NCI-H226 (cell line): ENCODE measurements at regions not wholly inside any gene's neighbourhood (a gene's known extent, or its start where the extent isn't known, plus 50 kb on each side); places are given as distances from the start of the nearest gene placed in this dataset.
"Not testable (repeated sequence)": the region's sequence is repeated elsewhere in the genome, so short reads cannot be mapped to it uniquely, and the experiment has no call there.

Source experiments
- DNase-seq: peaks from one replicate; pipeline ENCODE4 v3.0.0-alpha.2; 2015

DNA sequence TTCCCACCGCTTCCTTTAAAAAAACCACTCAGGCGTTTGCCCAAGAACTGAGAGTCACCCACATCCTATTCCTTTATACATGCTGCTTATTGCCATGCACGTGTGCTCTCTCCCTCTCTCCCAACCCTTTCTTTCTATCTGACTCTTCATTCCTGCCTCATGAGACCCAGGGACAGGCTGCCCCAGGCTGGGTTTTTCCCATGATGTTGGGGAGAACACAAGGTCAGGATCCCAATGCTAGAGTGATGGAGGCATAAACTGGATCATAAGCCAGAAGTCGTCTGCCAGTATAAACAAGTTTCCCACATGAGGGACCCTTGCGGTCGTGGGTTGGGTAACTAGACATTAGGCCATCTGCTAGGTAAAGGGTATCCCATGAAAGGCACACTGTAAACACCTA lies 64.9 kb downstream of the CD2 start:
- peak; percentile 27 for DNase-seq

DNA sequence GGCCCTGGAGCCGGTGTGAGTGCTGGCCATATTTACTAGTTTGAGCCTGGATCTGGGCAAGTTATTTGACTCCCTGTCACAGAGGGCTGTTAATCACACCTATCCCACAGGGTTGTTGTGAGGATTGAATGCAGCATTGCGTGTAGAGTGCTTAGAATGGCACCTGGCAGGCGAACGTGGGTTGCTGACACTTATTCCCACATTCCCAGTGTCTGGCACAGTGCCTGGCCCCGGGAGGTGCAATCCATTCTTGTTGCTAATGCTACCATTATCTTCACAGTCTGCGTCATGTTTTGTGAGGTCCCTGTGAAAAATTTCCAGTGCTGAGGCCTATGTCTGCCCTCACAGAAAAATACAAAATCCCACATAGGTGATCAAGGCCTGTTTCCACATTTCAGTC lies 66.1 kb downstream of the CD2 start:
- peak; percentile 98 for DNase-seq

DNA sequence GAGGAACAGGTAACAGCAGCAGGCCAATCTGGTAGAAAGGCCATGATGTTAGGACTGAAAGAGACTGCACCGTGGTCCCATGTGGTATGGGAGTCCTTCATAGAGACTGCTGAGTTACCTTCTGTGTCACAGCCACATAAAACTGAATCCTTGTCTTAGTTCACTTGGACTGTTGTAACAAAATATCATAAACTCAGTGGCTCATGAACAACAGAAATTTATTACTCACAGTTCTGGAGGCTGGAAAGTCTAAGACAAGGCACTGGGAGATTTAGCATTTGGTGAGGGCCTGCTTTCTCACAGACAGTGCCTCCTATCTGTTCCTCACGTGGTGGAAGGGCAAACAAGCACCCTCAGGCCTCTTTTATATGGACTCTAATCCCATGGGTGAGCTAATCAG lies 67.5 kb downstream of the CD2 start:
- DNase-seq: no peak

DNA sequence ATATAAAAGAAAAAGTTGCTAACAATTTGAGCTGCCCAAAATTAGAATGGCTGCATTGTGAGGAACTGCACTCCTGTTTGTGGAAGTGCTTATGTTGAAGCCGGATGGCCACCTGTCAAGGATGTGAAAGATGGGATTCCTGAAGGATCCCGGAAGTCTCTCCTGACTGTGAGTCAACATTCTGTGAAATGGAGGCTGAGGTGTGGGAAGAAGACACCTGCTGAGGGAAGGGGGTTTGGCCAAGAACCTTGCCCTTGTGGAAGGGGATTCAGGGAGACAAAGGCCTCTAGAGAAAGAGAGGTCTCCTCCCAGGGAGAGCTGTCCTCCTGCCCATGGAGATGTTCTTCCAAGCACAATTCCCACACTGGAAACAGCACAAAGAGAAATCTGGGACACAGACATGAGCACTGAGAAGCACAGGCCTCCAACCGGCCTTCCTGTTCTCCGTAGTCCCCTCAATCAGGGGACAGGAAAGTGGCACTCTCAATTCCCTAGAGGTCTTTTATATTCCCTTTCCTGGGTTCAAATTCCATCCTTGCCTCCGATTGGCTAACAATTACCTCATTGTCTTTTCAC lies 70.5 kb downstream of the CD2 start:
- DNase-seq: peak; percentile 38

DNA sequence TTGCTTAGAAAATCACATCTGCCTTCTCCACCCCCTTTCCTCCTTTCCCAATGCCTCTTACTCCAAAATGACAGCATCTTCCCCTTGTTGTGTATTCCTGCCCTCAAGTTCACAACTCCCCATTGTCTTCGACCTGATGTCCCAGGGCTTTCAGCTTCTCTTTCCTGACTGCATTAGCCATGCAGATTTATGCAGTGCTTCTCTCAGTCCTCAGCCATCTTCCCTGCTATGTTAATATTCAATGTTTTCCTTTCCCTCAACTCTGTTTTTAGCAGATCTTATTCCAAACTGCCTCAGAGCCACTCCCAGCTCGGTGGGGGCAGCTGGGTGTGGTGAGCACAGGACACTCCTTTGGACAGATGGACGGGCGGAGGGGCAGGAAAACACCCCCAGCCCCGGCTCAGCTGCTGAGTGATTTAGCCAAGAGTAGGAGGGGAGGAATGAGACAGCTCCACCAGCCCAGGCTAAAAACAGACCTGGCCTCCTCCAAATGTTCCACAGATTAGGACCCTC lies 71.0 kb downstream of the CD2 start:
- DNase-seq: no peak

DNA sequence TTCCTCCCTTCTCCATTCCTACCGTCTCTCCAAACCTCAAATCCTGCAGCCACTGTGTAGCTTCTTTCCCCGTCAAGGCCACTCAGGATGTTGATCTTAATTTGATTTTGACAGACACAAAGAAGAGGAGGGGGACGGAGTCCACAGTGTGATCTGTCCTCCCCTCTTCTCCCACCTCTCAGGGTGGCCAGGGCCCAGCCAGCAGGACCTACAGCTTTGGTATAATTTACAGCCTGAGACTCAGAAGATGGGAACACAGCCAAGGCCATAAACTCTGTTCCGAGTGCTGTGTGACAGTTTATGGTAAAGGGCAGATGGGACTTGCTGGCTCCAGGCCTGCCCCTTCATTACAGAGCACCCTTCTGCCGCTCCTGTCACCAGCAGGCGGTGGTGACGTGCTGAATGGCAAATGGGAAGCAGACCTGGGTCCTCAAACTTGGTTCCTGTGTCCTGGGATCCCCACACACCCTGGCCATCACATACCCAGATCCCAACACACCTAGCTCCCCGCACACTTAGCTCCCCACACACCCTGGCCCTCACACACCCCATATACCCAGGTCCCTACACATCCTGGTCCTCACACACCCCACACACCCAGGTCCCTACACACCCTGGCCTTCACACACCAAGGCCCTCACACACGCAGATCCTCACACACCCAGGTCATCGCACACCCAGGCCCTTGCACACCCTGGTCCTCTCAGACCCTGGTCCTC lies 71.6 kb downstream of the CD2 start:
- no peak for DNase-seq

DNA sequence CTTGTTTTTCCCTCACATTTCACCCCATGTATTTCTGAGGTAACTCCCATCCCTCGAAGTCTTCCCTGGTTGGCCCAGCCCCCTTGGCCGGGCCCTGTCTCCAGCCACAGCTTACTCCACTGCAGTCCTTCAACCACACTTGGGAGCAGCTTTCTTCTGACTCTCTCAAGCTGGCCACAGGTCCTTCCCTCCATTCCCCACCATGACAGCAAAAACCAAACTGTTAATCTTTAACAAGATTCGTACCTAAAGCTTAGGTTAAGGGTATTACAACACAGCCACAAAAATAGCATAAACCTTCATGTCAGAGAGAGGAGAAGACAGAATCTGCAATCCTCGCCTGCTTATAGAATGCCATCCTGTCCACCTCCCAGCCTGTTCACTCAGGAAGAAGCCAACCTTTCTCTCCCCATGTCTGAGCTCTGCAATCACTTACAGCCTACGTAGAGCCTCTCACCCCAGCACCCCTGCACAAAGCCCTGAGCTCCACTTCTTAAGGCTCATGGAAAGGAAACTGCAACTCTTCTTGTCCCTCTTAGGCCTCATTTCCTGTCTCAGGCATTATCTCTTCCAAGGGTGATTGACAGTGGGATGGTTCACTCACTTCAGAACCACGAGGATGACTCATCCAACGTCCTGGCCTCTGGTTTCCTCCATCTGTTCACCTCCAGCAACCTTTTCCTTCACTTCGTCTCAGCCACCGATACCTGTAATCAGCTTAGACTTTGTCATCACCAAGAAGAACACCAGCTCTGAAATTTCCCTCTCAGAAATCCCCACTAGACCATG lies 72.8 kb downstream of the CD2 start:
- DNase-seq: peak; percentile 93

DNA sequence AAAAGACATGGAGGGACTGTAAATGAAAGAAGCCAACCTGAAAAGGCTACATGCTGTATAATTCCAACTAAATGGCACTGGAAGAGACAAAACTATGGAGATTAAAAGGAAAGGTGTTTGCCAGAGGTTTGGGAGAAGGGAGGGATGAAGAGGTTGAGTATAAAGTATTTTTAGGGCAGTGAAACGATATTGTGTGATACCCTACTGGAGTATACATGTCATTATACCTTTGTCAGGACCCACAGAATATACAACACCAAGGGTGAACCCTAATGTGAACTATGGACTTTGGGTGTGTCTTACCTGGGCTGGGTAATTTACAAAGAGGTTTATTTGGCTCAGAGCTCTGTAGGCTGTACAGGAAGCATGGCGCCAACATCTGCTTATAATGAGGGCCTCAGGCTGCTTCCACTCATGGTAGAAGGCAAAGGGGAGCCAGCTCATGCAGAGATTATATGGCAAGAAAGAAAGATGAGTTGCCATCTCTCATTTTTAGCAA lies 73.4 kb downstream of the CD2 start:
- no peak for DNase-seq

DNA sequence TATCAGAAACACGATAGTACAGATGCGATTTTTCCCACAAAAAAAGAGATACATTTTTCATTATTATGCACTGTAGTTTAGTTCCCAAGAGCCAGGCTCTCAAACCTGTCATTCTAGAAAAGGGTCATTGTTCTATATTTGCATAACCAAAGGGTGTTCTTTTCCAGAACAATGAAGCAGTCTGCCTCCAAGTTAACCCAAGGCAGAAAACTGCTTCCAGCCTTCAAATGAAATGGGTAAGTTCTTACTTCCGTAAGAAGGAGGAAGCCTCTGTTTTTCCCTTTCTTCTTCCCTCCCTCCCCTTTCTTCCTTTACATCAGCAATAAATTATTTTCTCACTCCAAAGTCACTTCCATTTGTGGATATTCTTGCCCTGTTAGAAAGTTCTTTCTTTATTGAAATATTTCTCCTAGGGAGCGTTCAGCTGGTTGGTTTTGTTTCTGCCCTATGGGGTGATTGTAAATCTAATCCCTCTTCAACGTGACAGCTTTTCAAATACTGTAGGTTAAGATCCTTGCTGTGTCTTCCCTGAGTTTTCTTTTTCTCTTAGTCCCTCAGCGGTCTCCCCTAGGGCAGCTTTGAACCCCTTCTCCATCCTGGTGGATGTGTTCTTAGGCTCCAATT lies 77.3 kb upstream of the PTGFRN start:
- no peak for DNase-seq

DNA sequence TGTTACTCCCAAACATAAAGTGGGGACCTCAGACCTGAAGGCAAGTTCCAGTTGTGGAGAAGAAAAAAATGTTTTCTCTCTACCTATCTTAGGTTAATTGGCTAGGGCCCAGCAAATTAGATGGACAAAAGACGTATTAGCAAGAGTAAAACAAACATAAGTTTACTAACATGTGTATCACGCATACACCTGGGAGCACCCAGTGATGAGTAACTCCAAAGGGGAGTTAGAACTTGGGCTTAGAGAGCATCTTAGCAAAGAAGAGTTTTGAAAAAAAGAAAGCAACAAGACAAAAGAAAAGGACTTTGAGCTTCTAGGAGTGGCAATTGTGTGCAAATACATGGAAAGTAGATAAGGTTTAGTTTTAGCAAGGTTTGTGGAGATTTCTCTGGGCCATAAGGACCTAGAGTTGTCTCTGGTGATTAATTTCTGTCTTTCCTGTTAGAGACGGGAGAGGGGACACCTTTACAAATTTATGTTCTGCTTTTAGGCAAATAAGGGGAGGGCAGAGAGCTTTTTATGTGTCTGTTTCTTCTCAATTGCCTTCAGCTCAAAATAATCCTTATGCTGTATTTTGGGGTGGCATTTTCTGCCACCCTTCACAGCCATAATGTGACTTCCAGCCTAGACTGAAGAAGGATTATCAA lies 76.7 kb upstream of the PTGFRN start:
- no peak for DNase-seq

DNA sequence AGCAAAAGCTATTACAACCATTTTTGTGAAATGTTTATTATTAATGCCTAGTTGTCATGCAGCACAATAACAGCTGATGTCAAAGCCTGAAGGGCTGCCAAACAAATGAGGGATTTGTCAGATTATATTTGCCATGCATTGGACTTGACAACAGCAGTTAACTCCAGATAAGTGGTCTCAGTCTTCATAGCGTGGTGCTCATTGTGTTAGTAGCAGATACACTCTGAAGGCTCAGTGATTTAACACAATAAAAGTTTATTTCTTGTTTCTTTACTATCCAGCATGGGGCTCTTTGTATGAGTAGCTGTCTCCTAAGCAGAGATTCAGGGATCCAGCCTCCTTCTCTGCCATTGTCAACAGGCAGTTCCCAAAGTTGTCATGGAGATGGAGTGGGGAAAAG lies 76.0 kb upstream of the PTGFRN start:
- DNase-seq: no peak

DNA sequence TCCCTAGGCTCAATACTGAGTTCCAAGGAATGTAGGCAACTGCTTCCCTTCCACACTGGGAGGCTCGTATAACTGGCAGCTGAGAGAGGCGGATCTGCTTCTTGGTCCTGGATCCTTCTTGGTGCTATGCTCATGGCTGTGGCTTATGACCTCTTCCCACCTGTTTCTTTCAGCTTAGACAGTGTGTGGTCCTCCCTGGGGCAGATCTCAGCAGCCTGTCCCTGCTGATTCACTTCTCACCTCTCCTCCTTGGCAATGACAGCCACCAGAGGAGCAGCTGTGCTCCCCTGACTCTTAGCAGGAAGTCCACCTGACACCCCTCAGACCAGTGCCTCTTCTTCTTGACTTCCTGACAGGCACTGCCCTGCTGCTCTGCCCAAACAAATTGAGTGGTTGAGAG lies 75.1 kb upstream of the PTGFRN start:
- no peak for DNase-seq

DNA sequence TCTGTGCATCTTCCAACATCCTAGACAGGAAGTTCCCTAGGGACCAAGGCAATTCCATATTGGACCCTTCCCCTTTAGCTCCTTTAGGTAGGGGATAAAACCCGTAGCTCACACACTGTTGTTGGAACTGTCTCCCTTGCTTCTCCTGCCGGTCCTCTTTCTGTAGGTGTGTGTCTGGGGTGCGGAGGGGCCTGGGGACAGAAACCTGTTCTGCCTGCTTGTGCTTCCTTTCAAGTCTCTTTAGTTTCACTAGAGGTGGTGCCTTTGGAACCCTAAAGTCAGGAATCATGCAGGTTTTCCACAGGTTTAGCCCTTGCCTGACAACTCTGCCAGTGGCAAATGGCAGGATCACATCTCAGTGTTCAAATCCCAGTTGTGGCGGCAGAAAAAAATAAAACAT lies 74.6 kb upstream of the PTGFRN start:
- DNase-seq: no peak

DNA sequence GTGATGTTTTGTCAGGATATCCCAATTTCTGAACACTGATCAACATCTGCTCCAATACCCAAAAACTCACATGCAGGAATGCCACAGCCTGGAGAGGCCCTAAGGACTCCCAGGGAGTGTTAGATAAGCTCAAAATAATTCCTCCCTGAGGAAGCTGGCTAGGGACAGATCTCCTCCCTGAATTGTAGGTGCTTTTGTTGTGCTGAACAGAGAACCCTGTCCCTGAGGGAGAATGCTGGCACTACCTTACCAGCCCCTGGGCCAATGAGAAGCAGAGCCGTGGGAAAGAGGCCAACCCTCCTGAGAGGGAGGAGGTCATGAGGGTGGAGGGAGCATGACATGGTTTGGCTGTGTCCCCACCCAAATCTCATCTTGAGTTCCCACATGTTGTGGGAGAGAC lies 73.6 kb upstream of the PTGFRN start:
- DNase-seq: no peak

DNA sequence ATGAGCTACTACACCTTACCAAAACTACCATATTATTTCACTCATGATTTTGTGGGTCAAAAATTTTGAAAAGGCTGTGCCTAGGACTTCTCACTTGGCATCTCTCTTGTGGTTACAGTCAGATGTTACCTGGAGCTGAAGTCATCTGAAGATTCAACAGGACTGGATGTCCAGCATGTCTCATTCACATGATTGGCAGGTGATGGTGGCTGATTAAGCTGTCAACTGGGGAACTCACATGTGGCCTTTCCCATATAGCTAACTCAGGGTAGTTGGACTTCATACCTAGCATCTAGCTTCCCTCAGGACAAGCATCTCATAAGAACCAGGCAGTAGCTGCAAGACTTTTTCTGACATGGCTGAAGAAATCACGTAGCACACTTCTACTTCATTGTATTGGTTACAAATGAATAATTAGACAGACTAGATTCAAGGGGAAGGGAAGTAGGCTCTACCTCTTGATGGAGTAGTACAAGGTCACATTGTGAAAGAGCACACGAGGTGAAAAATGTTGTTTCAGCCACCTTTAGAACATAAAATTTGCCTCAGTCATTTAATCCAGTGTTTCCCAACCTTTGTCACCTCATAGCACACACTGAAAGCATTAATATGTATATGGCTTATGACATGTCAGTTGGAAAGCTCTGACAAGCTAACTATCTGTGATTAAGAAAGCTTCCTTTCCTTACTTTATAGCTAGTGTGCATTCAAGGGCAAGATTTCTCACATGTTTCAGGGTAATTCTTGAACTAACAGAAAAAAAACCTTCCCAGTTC lies 68.0 kb upstream of the PTGFRN start:
- no peak for DNase-seq

DNA sequence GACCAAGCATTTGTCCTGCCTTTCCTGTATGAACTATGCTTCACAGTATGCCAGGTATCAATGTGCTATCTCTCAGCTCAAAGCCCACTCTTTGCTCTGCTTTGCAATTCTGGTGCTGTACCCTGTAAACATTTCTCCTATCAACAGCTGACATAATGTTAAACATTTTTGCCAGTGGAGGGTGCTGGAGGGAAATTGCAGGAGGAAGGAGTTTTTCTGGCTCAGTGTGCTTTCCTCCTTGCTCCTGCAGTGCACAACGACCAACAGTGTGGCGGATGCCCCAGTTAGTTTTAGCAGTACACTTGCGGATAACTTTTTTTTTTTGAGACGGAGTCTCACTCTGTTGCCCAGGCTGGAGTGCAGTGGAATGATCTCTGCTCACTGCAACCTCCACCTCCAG lies 67.1 kb upstream of the PTGFRN start:
- no peak for DNase-seq

DNA sequence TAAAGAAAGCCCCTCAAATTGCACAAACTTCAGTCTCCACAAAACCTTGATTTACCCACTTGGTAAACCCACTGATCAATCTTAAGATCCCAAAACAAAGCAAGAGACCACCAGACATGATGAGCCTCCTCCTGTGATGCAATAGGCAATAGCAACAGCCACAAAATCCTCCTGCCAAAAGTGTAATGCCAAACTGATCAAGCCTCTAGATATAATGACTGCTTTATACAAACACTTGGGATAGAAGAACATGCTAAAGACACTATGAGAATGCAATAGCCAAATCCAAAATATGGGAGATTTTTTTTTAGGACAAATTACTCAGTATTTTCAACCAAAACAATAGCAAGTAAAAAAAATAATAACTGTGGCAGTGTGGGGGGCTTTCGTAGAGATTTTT lies 64.9 kb upstream of the PTGFRN start:
- DNase-seq: no peak

DNA sequence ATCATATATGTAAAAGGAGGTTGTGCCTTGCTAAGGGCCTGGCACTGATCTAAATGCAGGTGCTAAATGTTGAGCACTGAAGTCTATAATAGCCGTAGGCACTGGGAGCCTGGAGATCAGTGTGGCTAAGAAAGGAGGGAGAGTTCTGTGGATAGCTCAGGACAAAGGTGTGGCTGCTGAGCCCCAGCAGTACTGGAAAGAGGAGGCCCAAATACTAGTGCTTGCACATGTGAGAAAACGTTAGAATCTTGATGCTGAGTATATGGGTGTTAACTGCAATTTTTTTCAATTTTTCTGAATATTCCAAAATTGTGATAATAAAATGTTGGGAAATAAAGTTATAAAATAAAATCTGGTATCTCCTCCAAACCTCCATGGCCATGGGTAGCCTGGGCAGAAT lies 62.5 kb upstream of the PTGFRN start:
- DNase-seq: no peak

DNA sequence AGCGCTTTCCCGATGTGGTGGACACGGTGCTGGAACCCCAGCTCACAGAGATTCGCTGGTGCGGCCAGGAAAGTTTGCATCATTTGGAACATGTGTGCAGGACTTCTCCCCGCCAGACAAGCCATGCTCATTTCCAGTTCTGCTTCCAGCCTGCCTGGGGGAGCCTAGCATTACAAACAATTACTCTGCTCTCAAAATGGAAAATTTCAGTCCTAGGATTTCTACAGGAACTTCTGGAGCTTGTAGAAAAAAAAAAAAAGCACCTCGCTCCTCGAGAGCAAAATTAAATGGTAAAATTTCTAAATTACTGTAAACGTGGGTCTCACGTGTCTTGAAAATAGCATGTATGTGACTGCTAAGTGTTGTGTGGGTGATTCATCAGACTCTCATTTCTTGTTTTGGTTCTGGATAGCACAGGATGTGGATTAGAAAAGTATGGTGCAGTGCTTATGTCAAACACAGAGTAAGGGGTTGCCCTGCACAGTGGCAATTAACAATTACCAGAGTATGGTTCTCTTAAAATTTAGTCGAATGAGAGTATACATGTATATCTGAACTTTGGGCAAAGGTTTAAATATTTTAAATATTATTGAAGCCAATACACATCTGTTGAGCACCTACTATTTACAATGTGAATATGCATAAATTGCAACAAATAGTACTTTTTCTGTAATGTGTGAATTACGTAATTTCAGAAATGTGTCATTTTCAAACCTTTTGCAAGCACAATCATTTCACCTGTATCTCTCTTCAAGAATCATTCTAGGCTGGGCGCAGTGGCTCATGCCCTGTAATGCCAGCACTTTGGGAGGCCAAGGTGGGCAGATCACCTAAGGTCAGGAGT lies 61.8 kb upstream of the PTGFRN start:
- no peak for DNase-seq

DNA sequence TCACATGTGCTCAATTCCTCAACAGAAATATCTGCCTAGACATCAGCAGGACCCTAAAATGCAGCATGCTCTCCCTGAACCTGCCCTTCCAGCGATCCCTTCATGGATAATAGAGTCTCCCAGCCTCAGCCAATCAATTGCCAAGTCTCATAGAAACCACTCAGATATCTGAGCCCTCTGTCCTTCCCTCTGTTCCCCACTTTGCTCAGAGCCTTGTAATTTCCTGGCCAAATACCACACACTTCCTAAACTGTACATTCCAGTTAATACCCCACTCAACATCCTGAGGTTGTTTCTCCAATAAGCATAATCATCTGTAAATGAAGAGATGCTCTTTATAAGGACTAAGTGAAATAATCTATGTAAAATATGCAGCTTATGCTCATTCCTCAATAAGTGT lies 59.3 kb upstream of the PTGFRN start:
- DNase-seq: no peak

DNA sequence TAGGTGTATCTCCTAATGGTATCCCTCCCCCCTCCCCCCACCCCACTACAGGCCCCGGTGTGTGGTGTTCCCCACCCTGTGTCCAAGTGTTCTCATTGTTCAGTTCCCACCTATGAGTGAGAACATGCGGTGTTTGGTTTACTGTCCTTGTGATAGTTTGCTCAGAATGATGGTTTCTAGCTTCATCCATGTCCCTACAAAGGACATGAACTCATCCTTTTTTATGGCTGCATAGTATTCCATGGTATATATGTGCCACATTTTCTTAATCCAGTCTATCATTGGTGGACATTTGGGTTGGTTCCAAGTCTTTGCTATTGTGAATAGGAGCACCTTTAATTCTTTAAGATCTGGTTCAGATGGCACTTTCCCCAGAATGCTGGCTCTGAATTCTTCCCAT lies 58.5 kb upstream of the PTGFRN start:
- not testable (repeated sequence) for DNase-seq
